GM12878 (cell line): ENCODE measurements at regions not wholly inside any gene's neighbourhood (a gene's known extent, or its start where the extent isn't known, plus 50 kb on each side); places are given as distances from the start of the nearest gene placed in this dataset.

Source experiments
- ATAC-seq: fragments of 200-7000 bp; cut with Tn5 transposase; 3 replicates; pipeline ENCODE4 v1.9.1; 2020; ENCODE audit warnings: mild to moderate bottlenecking, moderate library complexity
- BruUV-seq: library from RNA; stranded (reverse); fragments of 400-500 nt; replicated peaks from 2 replicates; lab custom pipeline; 2021; lab: Mats Ljungman, UMichigan
- CTCF ChIA-PET: fragments of 300-600 bp; sonication (Branson Sonifier 250); formaldehyde crosslinking; extraction: SDS; loops from one replicate; lab custom pipeline; 2021; ENCODE audit warnings: inconsistent platforms; lab: Yijun Ruan, JAX
- POLR2A ChIA-PET: fragments of 350-600 bp; formaldehyde crosslinking; extraction: SDS; loops from one replicate; lab custom pipeline; 2021; ENCODE audit warnings: inconsistent platforms; lab: Charles Lee
- RAD21 ChIA-PET: fragments of 300-600 bp; sonication (Branson Sonifier 250); formaldehyde crosslinking; loops from one replicate; lab custom pipeline; 2023; ENCODE audit warnings: antibody characterized with exemption; ENCODE audit not compliant: unreplicated experiment; lab: Charles Lee
- SMC1A ChIA-PET: fragments of 300-600 bp; sonication (Branson Sonifier 250); formaldehyde crosslinking; loops from one replicate; lab custom pipeline; 2023; ENCODE audit not compliant: unreplicated experiment, uncharacterized antibody; lab: Charles Lee
- DNase-seq: peaks from one replicate; pipeline ENCODE4 v3.0.0-alpha.2; 2011; ENCODE audit warnings: low read depth, low spot score
- FAIRE-seq: peaks from 3 replicates; lab custom pipeline; 2011; peaks lifted over from hg19 to GRCh38; lab: Jason Lieb, UNC
- H2AFZ ChIP-seq: 2 replicates; pipeline ENCODE4 v1.6.0; 2011; ENCODE audit warnings: low read depth, low read length, control low read depth; ENCODE audit not compliant: control insufficient read depth
- H3K27ac ChIP-seq: 2 replicates; pipeline ENCODE4 v1.5.1; 2011; ENCODE audit warnings: control low read depth; ENCODE audit not compliant: control insufficient read depth, insufficient read depth
- H3K27me3 ChIP-seq, 2 experiments: replicated peaks in 1 of 2; 2 replicates each; pipeline versions ENCODE4 v1.6.0 to v1.6.1; 2011; ENCODE audit warnings: low read length in 1 of 2; ENCODE audit not compliant: control insufficient read depth in 2 of 2, insufficient read depth in 2 of 2
- H3K36me3 ChIP-seq, 2 experiments: 2 replicates each; pipeline ENCODE4 v1.5.1; 2011; ENCODE audit warnings: low read length in 1 of 2; ENCODE audit not compliant: control insufficient read depth in 2 of 2, insufficient read depth in 2 of 2
- H3K4me1 ChIP-seq: 2 replicates; pipeline ENCODE4 v1.6.1; 2011; ENCODE audit warnings: mild to moderate bottlenecking, low read length, moderate library complexity, mixed read lengths; ENCODE audit not compliant: control insufficient read depth, insufficient read depth
- H3K4me2 ChIP-seq: 2 replicates; pipeline ENCODE4 v1.6.0; 2011; ENCODE audit warnings: control low read depth; ENCODE audit not compliant: control insufficient read depth, insufficient read depth
- H3K4me3 ChIP-seq: fragments of 200-600 bp; sonication (generic); 2 replicates; pipeline ENCODE4 v1.5.1; 2016
- H3K79me2 ChIP-seq: 2 replicates; pipeline ENCODE4 v1.6.0; 2011; ENCODE audit warnings: low read length; ENCODE audit not compliant: control insufficient read depth, insufficient read depth
- H3K9ac ChIP-seq: 2 replicates; pipeline ENCODE4 v1.8.0; 2011; ENCODE audit warnings: low read length, control low read depth, mixed read lengths; ENCODE audit not compliant: control insufficient read depth, insufficient read depth
- H3K9me3 ChIP-seq: replicated peaks from 3 replicates; pipeline ENCODE4 v1.5.1; 2011; ENCODE audit warnings: mild to moderate bottlenecking, low read length; ENCODE audit not compliant: control insufficient read depth, insufficient read depth
- H4K20me1 ChIP-seq: 2 replicates; pipeline ENCODE4 v1.6.0; 2011; ENCODE audit not compliant: control insufficient read depth, insufficient read depth
- CHD1 ChIP-seq: IDR thresholded peaks from 2 replicates; pipeline ENCODE4 v1.6.1; 2012; ENCODE audit warnings: low read depth, low read length, improper control_type of control experiment
- SREBF1 ChIP-seq: IDR thresholded peaks from 2 replicates; pipeline ENCODE4 v1.6.1; 2012; ENCODE audit warnings: mild to moderate bottlenecking, low read length
- STAT3 ChIP-seq: IDR thresholded peaks from 2 replicates; pipeline ENCODE4 v1.6.1; 2011; ENCODE audit warnings: low read depth, low read length, improper control_type of control experiment
- ZNF274 ChIP-seq: IDR thresholded peaks from one replicate; pipeline ENCODE4 v1.8.0; 2011; ENCODE audit not compliant: insufficient read length, insufficient read depth
- WGBS: methylation state at CpG from one replicate; pipeline ENCODE4 v1.1.6; 2016; ENCODE audit warnings: low lambda C conversion rate; ENCODE audit not compliant: insufficient replicate concordance, insufficient coverage; ENCODE audit errors: missing lambda C conversion rate; 5-methylcytosine and 5-hydroxymethylcytosine counted together
- in situ Hi-C: fragments of 300-500 bp; cut with MboI; formaldehyde crosslinking; loops from 9 replicates; pipeline ENCODE4 v1.14.3; 2018; ENCODE audit warnings: mixed read lengths
- intact Hi-C: fragments of 100-400 bp; cut with micrococcal nuclease; formaldehyde crosslinking; loops from one replicate; pipeline ENCODE4 v1.14.2; 2022; ENCODE audit not compliant: unreplicated experiment
- TF ChIP-seq, protein P1 (sequence below): IDR thresholded peaks from 2 replicates; pipeline ENCODE4 v1.6.1; 2011; ENCODE audit warnings: low read depth, low read length, improper control_type of control experiment, borderline replicate concordance
- TF ChIP-seq, protein P2 (sequence below): fragments of 450-650 bp; IDR thresholded peaks from 2 replicates; pipeline ENCODE4 v1.6.1; 2016; ENCODE audit warnings: mild to moderate bottlenecking
- TF ChIP-seq, protein P3 (sequence below): IDR thresholded peaks from 2 replicates; pipeline ENCODE4 v1.6.1; 2011; ENCODE audit warnings: borderline replicate concordance, low read depth, mild to moderate bottlenecking, moderate library complexity, low read length; ENCODE audit not compliant: insufficient read depth, poor library complexity, severe bottlenecking

DNA sequence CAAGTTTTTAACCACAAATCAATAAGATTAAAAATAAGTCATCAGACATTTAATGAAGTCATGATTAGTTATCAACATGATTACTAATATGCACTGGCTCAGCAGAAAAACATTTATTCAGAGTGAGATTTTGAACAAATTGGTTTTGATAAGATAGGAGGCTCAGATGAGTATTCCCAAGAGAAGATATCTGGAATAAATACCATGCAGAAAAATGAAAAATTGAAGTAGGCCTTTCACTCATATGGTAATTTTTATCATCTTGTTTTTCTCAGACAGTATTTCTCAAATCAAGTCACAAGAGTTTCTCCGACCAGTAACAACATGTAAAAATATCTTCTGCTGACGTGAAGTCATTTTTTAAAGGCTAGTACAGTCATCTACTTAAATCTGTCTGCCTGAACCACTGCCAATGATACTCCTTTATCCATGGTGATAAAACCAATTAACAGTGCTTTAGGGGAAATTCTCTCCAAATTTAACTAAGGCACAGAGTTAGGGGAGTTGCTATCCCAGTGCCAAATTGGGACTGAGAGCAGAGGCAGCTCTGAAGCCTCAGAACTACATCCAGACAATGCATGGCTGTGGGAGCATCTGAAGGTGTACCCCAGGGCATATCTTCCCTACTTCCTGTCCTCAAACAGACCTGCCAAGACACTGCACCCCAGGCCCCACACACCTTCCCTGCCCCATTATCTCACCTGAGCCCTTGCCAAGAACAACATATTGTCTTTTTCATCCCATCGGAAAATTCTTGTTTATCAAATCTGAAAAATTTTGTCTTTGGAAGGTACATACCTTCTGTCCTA is 105.5 kb upstream of the TSLP start:
- Histone ChIP-seq H3K9ac (no peak overlapping the region), H3K4me2 (no peak overlapping the region), H3K27me3 (no peaks in the 10 kb centered on the region), H3K4me1 (no peaks in the 10 kb centered on the region), H2AFZ (no peak overlapping the region), H3K79me2 (no peaks in the 10 kb centered on the region), H3K9me3 (no peaks in the 10 kb centered on the region), H3K27ac (no peak overlapping the region), H4K20me1 (no peaks in the 10 kb centered on the region), H3K36me3 (no peaks in the 10 kb centered on the region), H3K4me3 (no peak overlapping the region)
- POLR2A ChIA-PET, result no interaction called here
- ATAC-seq (no peak), FAIRE-seq (no peak), DNase-seq (no peak)
- TF ChIP-seq, protein P1, sequence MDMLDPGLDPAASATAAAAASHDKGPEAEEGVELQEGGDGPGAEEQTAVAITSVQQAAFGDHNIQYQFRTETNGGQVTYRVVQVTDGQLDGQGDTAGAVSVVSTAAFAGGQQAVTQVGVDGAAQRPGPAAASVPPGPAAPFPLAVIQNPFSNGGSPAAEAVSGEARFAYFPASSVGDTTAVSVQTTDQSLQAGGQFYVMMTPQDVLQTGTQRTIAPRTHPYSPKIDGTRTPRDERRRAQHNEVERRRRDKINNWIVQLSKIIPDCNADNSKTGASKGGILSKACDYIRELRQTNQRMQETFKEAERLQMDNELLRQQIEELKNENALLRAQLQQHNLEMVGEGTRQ, result no peak
- TF ChIP-seq, protein P2, sequence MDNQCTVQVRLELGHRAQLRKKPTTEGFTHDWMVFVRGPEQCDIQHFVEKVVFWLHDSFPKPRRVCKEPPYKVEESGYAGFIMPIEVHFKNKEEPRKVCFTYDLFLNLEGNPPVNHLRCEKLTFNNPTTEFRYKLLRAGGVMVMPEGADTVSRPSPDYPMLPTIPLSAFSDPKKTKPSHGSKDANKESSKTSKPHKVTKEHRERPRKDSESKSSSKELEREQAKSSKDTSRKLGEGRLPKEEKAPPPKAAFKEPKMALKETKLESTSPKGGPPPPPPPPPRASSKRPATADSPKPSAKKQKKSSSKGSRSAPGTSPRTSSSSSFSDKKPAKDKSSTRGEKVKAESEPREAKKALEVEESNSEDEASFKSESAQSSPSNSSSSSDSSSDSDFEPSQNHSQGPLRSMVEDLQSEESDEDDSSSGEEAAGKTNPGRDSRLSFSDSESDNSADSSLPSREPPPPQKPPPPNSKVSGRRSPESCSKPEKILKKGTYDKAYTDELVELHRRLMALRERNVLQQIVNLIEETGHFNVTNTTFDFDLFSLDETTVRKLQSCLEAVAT, result no peak
- TF ChIP-seq SREBF1, result no peak
- TF ChIP-seq CHD1, result no peak
- no peak for TF ChIP-seq STAT3
- no peak for TF ChIP-seq ZNF274
- TF ChIP-seq, protein P3, sequence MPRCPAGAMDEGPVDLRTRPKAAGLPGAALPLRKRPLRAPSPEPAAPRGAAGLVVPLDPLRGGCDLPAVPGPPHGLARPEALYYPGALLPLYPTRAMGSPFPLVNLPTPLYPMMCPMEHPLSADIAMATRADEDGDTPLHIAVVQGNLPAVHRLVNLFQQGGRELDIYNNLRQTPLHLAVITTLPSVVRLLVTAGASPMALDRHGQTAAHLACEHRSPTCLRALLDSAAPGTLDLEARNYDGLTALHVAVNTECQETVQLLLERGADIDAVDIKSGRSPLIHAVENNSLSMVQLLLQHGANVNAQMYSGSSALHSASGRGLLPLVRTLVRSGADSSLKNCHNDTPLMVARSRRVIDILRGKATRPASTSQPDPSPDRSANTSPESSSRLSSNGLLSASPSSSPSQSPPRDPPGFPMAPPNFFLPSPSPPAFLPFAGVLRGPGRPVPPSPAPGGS, result no peak
- CTCF ChIA-PET, result no interaction called here
- RAD21 ChIA-PET, result no interaction called here
- 33% methylated on average over 3 of the region's 3 CpGs for WGBS
- no TSS peak for BruUV-seq
- SMC1A ChIA-PET, result no interaction called here
- intact Hi-C loops, result no loop called here
- in situ Hi-C loops, result no loop called here
